H9 (cell line): ENCODE measurements at regions not wholly inside any gene's neighbourhood (a gene's known extent, or its start where the extent isn't known, plus 50 kb on each side); places are given as distances from the start of the nearest gene placed in this dataset.

ENCODE experiments used
- DNase-seq: peaks from one replicate; pipeline ENCODE4 v3.0.0-alpha.2; 2017
- H2AFZ ChIP-seq: one replicate; pipeline ENCODE4 v1.6.1; 2013; ENCODE audit warnings: mild to moderate bottlenecking, low read length, control low read depth, moderate library complexity
- H2AK5ac ChIP-seq: 2 replicates; pipeline ENCODE4 v1.6.1; 2013; ENCODE audit warnings: low read length, control low read depth, mixed read lengths; ENCODE audit not compliant: insufficient read length
- H2BK120ac ChIP-seq: one replicate; pipeline ENCODE4 v1.6.1; 2013; ENCODE audit warnings: low read depth, mild to moderate bottlenecking, low read length, control low read depth, inconsistent platforms; ENCODE audit not compliant: poor library complexity, severe bottlenecking
- H2BK12ac ChIP-seq: 2 replicates; pipeline ENCODE4 v1.6.1; 2013; ENCODE audit warnings: low read length, control low read depth, mixed read lengths, low read depth; ENCODE audit not compliant: insufficient read length
- H2BK15ac ChIP-seq: 2 replicates; pipeline ENCODE4 v1.6.1; 2013; ENCODE audit warnings: low read depth, low read length, control low read depth
- H2BK20ac ChIP-seq: one replicate; pipeline ENCODE4 v1.6.1; 2013; ENCODE audit warnings: low read depth, mild to moderate bottlenecking, low read length, control low read depth, inconsistent platforms; ENCODE audit not compliant: poor library complexity, severe bottlenecking
- H2BK5ac ChIP-seq: 2 replicates; pipeline ENCODE4 v1.6.1; 2013; ENCODE audit warnings: low read length, control low read depth, mixed read lengths; ENCODE audit not compliant: insufficient read length
- H3K14ac ChIP-seq: 2 replicates; pipeline ENCODE4 v1.6.1; 2013; ENCODE audit warnings: low read length, control low read depth; ENCODE audit not compliant: insufficient read depth
- H3K18ac ChIP-seq: 2 replicates; pipeline ENCODE4 v1.6.1; 2013; ENCODE audit warnings: low read depth, mild to moderate bottlenecking, mixed read lengths, low read length, control low read depth; ENCODE audit not compliant: insufficient read length
- H3K23ac ChIP-seq: 2 replicates; pipeline ENCODE4 v1.6.1; 2013; ENCODE audit warnings: low read length, control low read depth, mixed read lengths, low read depth; ENCODE audit not compliant: insufficient read length
- H3K23me2 ChIP-seq: 2 replicates; pipeline ENCODE4 v1.6.1; 2013; ENCODE audit warnings: low read depth, mild to moderate bottlenecking, mixed read lengths, low read length, control low read depth; ENCODE audit not compliant: insufficient read length, poor library complexity, severe bottlenecking
- H3K27ac ChIP-seq: 2 replicates; pipeline ENCODE4 v1.5.1; 2013; ENCODE audit warnings: low read length, control low read depth, mixed read lengths, low read depth; ENCODE audit not compliant: insufficient read length
- H3K27me3 ChIP-seq: 2 replicates; pipeline ENCODE4 v1.6.1; 2013; ENCODE audit warnings: low read length, control low read depth, inconsistent platforms; ENCODE audit not compliant: insufficient read depth
- H3K4ac ChIP-seq: 2 replicates; pipeline ENCODE4 v1.6.1; 2013; ENCODE audit warnings: low read depth, mild to moderate bottlenecking, control low read depth, inconsistent platforms, low read length, moderate library complexity
- H3K4me1 ChIP-seq: 2 replicates; pipeline ENCODE4 v1.6.1; 2013; ENCODE audit warnings: low read length, control low read depth, inconsistent platforms; ENCODE audit not compliant: insufficient read depth
- H3K4me2 ChIP-seq: 2 replicates; pipeline ENCODE4 v1.6.1; 2013; ENCODE audit warnings: low read length, control low read depth, mixed read lengths; ENCODE audit not compliant: insufficient read length, insufficient read depth
- H3K56ac ChIP-seq: 2 replicates; pipeline ENCODE4 v1.6.1; 2013; ENCODE audit warnings: low read depth, mild to moderate bottlenecking, mixed read lengths, low read length, control low read depth; ENCODE audit not compliant: insufficient read length
- H3K79me1 ChIP-seq: 2 replicates; pipeline ENCODE4 v1.6.1; 2013; ENCODE audit warnings: low read depth, mild to moderate bottlenecking, moderate library complexity, low read length, control low read depth, inconsistent platforms; ENCODE audit not compliant: insufficient read depth, poor library complexity, severe bottlenecking
- H3K79me2 ChIP-seq: 2 replicates; pipeline ENCODE4 v1.6.1; 2013; ENCODE audit warnings: low read length, control low read depth, inconsistent platforms; ENCODE audit not compliant: insufficient read depth
- H3K9ac ChIP-seq: 2 replicates; pipeline ENCODE4 v1.6.1; 2013; ENCODE audit warnings: low read length, control low read depth, mixed read lengths; ENCODE audit not compliant: insufficient read length; ENCODE audit errors: extremely low read depth
- H3K9me3 ChIP-seq: one replicate; pipeline ENCODE4 v1.6.1; 2013; ENCODE audit warnings: low read depth, low read length, inconsistent platforms; ENCODE audit not compliant: control insufficient read depth
- H3T11ph ChIP-seq: one replicate; pipeline ENCODE4 v1.6.1; 2013; ENCODE audit warnings: mild to moderate bottlenecking, low read length, control low read depth, inconsistent platforms
- H4K20me1 ChIP-seq: one replicate; pipeline ENCODE4 v1.6.1; 2013; ENCODE audit not compliant: control insufficient read depth, insufficient read length, insufficient read depth
- H4K5ac ChIP-seq: 2 replicates; pipeline ENCODE4 v1.6.1; 2013; ENCODE audit warnings: low read depth, mild to moderate bottlenecking, mixed read lengths, low read length, control low read depth; ENCODE audit not compliant: insufficient read length
- H4K8ac ChIP-seq: replicated peaks from 2 replicates; pipeline ENCODE4 v1.6.1; 2013; ENCODE audit warnings: low read length, control low read depth, mixed read lengths, low read depth; ENCODE audit not compliant: insufficient read length
- H4K91ac ChIP-seq: 2 replicates; pipeline ENCODE4 v1.6.1; 2013; ENCODE audit warnings: low read depth, mild to moderate bottlenecking, moderate library complexity, mixed read lengths, low read length, control low read depth; ENCODE audit not compliant: insufficient read length
- H3K27ac Mint-ChIP-seq, 3 experiments: 2 replicates in 2 of 3; 3 replicates in 1 of 3; pipeline ENCODE4 v1.8.0; 2020 to 2021; ENCODE audit warnings: mixed read lengths in 3 of 3, mild to moderate bottlenecking in 1 of 3, moderate library complexity in 1 of 3
- H3K27me3 Mint-ChIP-seq: 2 replicates; pipeline ENCODE4 v1.8.0; 2021; ENCODE audit warnings: low read depth, mild to moderate bottlenecking, moderate library complexity, mixed read lengths
- H3K36me3 Mint-ChIP-seq, 3 experiments: 2 replicates in 2 of 3; 3 replicates in 1 of 3; pipeline ENCODE4 v1.8.0; 2020 to 2021; ENCODE audit warnings: low read depth in 3 of 3, mixed read lengths in 3 of 3; ENCODE audit not compliant: insufficient read depth in 1 of 3
- H3K4me1 Mint-ChIP-seq, 2 experiments: 2 replicates each; pipeline ENCODE4 v1.8.0; 2020; ENCODE audit warnings: mixed read lengths in 2 of 2
- H3K4me3 Mint-ChIP-seq, 2 experiments: 2 replicates in 1 of 2; 3 replicates in 1 of 2; pipeline ENCODE4 v1.8.0; 2020 to 2021; ENCODE audit warnings: mild to moderate bottlenecking in 2 of 2, mixed read lengths in 2 of 2, moderate library complexity in 1 of 2
- H3K9me3 Mint-ChIP-seq, 2 experiments: 2 replicates in 1 of 2; 3 replicates in 1 of 2; pipeline ENCODE4 v1.8.0; 2020; ENCODE audit warnings: mild to moderate bottlenecking in 2 of 2, mixed read lengths in 2 of 2, moderate library complexity in 1 of 2
- CTCF ChIP-seq: fragments of 200-600 bp; sonication (generic); conservative IDR thresholded peaks from 3 replicates; pipeline ENCODE4 v1.8.0; 2021; ENCODE audit warnings: antibody characterized with exemption, mild to moderate bottlenecking
- WGBS: extraction: QIAGEN DNeasy Blood & Tissue Kit; methylation state at CpG from one replicate; pipeline ENCODE4 v1.1.7; 2013; ENCODE audit warnings: missing lambda C conversion rate, low lambda C conversion rate, mixed read lengths; ENCODE audit not compliant: insufficient read length; ENCODE audit errors: extremely low coverage; 5-methylcytosine and 5-hydroxymethylcytosine counted together

GRCh38 chr5:98130261-98131035, 643.0 kb upstream of the RGMB start:
- Histone ChIP-seq H3K9ac (no peak overlapping the region), H3K23me2 (no peaks in the 10 kb centered on the region), H2AK5ac (no peak overlapping the region), H2BK15ac (no peak overlapping the region), H3K56ac (no peak overlapping the region), H3K79me2 (no peaks in the 10 kb centered on the region), H2BK12ac (no peak overlapping the region), H3K18ac (no peak overlapping the region), H2BK20ac (no peak overlapping the region), H2BK5ac (no peak overlapping the region), H3K79me1 (no peaks in the 10 kb centered on the region), H3K23ac (no peak overlapping the region), H3K14ac (no peak overlapping the region), H3K27ac (no peak overlapping the region), H4K91ac (no peak overlapping the region), H3K4me1 (no peaks in the 10 kb centered on the region), H3K9me3 (no peaks in the 10 kb centered on the region), H3K4me2 (no peak overlapping the region), H2BK120ac (no peak overlapping the region), H3T11ph (no peak overlapping the region), H2AFZ (no peak overlapping the region), H4K8ac (no peak overlapping the region), H4K20me1 (no peaks in the 10 kb centered on the region), H3K27me3 (no peaks in the 10 kb centered on the region), H4K5ac (no peak overlapping the region), H3K4ac (no peak overlapping the region)
- H3K36me3 Mint-ChIP-seq: no peaks in the 10 kb centered on the region
- TF ChIP-seq CTCF: no peak
- H3K27ac Mint-ChIP-seq: no peak overlapping the region
- H3K4me3 Mint-ChIP-seq: no peak overlapping the region
- no peaks in the 10 kb centered on the region for H3K4me1 Mint-ChIP-seq
- H3K9me3 Mint-ChIP-seq: peaks cover 3 to 7% of the 10 kb centered on the region in 2 experiments; a peak in 3 of 5 replicates
- H3K27me3 Mint-ChIP-seq: no peaks in the 10 kb centered on the region
- DNase-seq: no peak
- no CpG with 5 or more reads among the region's 5 CpGs for WGBS
